SKM-1 (cell line): ENCODE measurements at regions not wholly inside any gene's neighbourhood (a gene's known extent, or its start where the extent isn't known, plus 50 kb on each side); places are given as distances from the start of the nearest gene placed in this dataset.

Experiments used
- DNase-seq: peaks from one replicate; lab custom pipeline; 2025; ENCODE audit not compliant: unreplicated experiment; lab: John Stamatoyannopoulos, UW

DNA sequence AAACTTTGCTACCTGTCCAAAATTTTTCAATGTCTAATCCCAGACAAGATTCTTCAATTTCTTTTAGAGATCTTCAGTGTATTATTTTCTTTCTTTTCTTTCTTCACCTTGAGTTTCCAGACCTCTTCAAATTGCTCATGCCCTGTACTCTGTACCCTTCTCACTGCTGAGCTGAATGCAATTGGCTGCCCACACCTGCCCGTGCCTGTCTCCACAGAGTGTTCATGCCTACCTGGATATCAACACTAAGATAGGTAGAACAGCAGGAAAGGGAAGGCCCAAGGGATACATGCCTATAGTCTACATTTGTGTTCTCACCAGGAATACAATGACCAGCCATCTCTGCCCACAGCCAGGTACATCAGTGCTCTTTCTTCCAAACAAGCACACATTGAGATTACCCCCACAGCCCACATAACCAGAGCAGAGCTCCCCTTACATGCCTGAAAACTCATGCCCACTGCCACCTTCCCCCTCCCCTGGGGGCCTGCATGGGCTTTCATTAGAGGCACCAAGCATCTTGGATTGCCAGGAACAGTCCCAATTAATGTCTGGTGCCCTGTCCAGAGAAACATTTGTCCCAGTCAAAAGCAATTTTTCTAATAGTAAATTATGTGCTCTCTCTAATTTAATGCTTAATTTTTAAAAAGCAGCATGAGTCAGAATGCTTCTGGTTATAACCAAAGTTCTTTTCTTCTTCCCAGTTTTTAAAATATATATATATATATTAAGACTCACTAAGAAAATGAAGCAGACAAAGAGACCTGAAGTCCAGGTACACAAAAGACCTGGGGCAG is 134.9 kb upstream of the SLC14A2 start:
- no peak for DNase-seq

DNA sequence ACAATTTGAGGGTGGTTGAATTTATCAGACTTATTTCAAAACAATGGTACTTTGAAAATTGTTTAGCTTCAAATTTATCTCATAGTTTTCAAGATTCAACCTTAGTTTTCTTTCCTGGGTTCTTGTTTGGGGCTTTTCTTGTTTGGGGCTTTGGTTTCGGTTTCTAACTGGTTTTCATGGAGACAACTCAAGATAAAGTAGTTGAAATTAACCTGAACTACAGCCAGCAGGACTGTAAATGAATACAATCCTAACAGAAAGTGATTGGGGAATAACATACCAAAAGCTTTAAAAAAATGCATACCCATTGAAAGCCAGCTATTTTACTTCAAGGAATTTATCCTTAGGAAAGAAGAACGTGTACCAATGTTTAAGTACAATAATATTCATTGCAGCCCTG is 133.5 kb upstream of the SLC14A2 start:
- no peak for DNase-seq

- no peak for DNase-seq
These were observed 133.0 kb upstream of the SLC14A2 start for GRCh38 chr18:45482286-45482685.

- DNase-seq = no peak
These were observed 127.7 kb upstream of the SLC14A2 start for GRCh38 chr18:45487581-45487980.

GRCh38 chr18:45488645-45489044 is 126.6 kb upstream of the SLC14A2 start:
- no peak for DNase-seq

- DNase-seq = no peak
These were observed 121.4 kb upstream of the SLC14A2 start for GRCh38 chr18:45493830-45494229.

DNA sequence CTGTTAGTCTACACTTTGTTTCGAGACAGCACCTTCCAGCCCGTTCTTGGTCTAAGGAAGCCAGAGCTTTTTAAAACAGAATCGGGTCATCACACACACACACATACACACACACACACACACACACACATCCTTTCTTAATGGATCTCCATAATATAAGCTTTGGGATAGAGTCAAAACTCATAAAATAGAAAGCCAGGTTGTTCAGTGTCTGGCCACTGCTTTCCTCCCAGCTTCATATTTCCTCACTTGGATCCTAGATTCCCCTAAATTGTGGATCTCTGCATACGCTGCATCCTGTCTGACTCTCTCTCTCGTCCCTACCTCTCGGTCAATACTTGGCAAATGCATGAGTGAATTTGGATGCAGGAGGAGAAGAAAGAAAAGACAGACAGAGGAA is 120.5 kb upstream of the SLC14A2 start:
- no peak for DNase-seq

DNA sequence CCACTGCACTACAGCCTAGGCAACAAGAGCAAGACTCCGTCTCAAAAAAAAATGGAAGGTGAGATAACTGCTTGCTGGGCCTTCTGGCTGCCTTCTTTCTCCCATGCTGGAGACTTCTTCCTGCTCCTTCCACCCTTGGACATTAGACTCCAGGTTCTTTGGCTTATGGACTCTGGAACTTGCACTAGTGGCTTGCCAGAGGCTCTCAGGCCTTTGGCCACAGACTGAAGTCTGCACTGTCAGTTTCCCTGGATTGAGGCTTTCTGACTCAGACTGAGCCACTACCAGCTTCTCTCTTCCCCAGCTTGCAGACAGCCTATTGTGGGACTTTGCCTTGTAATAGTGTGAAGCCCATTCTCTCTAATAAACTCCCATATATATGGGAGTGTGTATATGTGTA is 118.5 kb upstream of the SLC14A2 start:
- DNase-seq = no peak

- DNase-seq = no peak
These were observed 117.5 kb upstream of the SLC14A2 start for GRCh38 chr18:45497595-45498286.

DNA sequence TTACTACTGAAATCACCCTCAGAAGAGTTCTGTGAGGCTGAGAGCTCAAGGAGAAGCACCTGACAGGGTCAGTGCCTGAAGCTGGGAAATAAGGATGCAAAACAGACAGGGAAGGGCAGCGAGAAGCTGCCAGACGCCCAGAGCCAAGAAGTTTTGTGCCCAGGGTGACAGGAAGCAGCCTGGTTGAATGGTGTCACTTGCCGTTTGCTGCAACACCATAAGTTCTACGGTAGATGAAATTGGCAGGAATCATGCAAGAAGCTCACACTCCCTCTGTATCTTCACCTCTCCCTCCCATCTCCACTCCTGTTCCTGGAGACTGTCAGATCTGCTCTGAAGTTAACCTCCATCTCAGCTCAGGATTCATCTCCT is 117.0 kb upstream of the SLC14A2 start:
- no peak for DNase-seq

- no peak for DNase-seq
These were observed 111.3 kb upstream of the SLC14A2 start for GRCh38 chr18:45503990-45504389.

- no peak for DNase-seq
These were observed 109.6 kb upstream of the SLC14A2 start for GRCh38 chr18:45505497-45506206.

GRCh38 chr18:45506951-45507350 is 108.3 kb upstream of the SLC14A2 start:
- no peak for DNase-seq

GRCh38 chr18:45509535-45509934 is 105.7 kb upstream of the SLC14A2 start:
- DNase-seq = no peak

- DNase-seq = no peak
These were observed 104.6 kb upstream of the SLC14A2 start for GRCh38 chr18:45510656-45511055.

GRCh38 chr18:45512363-45512953 is 102.8 kb upstream of the SLC14A2 start:
- DNase-seq = no peak

DNA sequence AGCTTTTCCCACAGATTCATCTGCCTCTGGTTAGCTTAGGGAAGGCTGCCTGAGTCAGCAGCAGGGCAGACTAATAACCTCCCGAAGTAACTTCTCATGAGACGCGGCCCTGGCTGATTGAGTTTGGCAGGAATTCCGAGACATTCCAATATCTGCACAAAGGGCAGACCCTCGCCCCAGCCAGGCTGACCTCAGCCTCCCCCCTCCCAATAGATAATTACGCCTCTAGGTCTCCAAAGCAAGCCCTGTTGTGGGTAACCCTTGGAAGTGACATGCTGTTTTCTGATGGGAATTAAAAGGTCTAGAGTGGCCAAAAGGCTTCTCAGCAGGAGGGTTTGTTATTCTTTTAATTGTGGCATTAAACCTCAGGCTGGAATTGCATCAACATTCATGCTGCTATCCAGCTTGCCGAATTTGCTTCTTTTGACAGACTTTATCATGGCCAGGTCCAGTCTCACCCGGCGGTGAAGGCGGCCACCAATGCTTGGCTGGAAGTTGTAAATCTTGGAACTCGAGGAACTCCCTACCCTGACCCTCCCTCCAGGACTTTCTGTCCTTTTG is 98.0 kb upstream of the SLC14A2 start:
- DNase-seq = no peak

DNA sequence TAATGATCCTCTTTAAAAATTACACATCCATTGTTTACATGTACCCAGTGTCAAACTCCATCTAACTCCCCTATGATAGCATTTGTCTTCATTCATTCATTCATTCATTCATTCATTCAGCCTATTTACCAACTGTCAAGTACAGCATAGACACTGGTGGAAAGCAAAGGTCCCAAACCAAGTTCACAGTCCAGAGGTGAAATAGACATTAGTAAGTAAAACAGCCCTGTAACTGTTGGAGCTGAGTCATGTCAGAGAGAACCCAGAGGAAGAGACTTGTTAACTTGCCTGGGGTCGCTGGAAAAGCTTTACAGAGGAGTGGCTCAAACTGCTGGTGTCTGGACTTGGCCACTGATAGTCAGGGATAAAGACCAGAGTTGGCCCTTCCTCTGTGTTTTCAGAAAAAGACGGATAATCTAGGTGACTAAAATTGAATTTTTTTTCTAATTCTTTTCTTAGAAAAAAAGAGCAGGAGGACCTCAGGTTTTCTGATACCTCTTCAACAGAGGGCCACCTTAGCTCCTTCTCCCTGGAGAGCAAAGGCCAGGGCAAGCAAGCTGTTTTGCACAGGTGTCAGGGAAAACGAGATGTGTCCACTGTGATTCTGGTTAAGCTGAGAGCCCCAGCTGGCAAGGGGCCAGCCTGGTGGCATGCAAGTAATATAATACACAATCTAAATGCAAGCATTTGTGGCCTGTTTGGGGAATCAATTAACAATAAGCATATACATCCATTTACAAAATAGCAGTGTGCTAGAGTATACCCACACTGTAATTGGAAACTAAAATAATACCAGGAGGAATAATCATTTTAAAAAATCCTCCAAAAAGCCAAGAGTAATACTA is 96.7 kb upstream of the SLC14A2 start:
- no peak for DNase-seq

- no peak for DNase-seq
These were observed 95.6 kb upstream of the SLC14A2 start for GRCh38 chr18:45519411-45520280.
